Skeletal muscle satellite cell (primary cell): ENCODE measurements at regions not wholly inside any gene's neighbourhood (a gene's known extent, or its start where the extent isn't known, plus 50 kb on each side); places are given as distances from the start of the nearest gene placed in this dataset.

Experiments used
- H3K27me3 ChIP-seq: 2 replicates; pipeline ENCODE4 v1.7.0; 2013; ENCODE audit warnings: low read length; ENCODE audit not compliant: control insufficient read depth, insufficient read depth
- H3K36me3 ChIP-seq: 2 replicates; pipeline ENCODE4 v1.7.0; 2013; ENCODE audit warnings: mild to moderate bottlenecking, control low read depth, low read length; ENCODE audit not compliant: insufficient read depth
- H3K4me1 ChIP-seq: 2 replicates; pipeline ENCODE4 v1.7.0; 2013; ENCODE audit warnings: low read length; ENCODE audit not compliant: control insufficient read depth, insufficient read depth
- H3K4me2 ChIP-seq: 2 replicates; pipeline ENCODE4 v1.7.0; 2013; ENCODE audit warnings: mild to moderate bottlenecking, low read length
- H3K4me3 ChIP-seq: 2 replicates; pipeline ENCODE4 v1.7.0; 2013; ENCODE audit warnings: low read length
- H3K9ac ChIP-seq: 2 replicates; pipeline ENCODE4 v1.7.0; 2013; ENCODE audit warnings: mild to moderate bottlenecking, low read depth, low read length, moderate library complexity
- H3K9me3 ChIP-seq: replicated peaks from 2 replicates; pipeline ENCODE4 v1.7.0; 2013; ENCODE audit warnings: mild to moderate bottlenecking, control low read depth, low read length

DNA sequence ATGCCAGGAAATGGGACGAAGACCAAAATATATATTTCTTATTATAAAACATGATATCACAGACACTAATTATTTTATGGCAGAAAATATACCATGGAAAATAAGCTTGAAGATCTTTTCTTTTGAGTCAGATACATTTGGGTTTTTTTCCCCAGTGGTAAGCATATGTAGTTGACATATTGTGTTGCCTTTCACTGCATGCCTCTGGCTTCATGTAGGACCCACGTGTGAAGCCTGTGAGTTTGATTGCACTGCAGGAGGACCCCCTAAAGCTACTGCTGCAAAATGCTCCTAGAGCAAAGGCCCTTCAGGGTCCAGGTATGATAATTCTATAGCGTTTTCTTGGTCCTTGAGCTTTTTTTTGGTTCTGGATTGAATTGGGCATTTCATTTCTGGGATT is 190.7 kb upstream of the KIRREL3 start:
- Histone ChIP-seq H3K4me3 (no peak overlapping the region), H3K4me1 (no peaks in the 10 kb centered on the region), H3K4me2 (no peak overlapping the region), H3K36me3 (no peaks in the 10 kb centered on the region), H3K9me3 (no peaks in the 10 kb centered on the region), H3K27me3 (peaks cover 20% of the 10 kb centered on the region), H3K9ac (no peak overlapping the region)

DNA sequence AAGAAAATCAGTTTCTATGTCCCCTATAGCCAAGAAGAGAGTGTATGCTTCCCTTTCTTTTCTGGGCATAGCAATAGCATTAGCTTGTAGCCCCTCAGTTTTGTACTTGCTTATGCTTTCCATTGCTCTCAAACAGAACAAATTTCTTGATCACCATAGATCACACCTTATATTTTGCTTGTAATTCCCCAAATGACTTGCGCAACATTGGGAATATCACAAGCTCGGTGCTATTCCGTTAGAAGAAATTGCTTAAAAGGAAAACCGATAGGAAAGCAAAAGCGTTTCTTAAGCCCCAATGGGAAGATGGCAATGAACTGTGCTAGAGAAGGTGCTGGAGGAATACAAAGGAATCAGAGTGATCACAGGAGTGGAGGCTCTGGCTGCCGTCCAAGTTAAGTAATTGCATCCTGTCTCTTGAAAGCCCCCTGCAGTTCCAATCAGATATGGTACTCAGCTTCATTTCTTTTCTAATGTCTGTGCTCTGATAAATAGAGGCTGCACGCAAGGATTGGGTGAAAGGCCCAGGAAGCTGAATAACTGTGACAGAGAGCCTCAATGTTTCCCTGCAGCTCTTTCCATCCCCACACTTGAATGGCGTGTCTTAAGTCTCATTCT is 182.1 kb upstream of the KIRREL3 start:
- H3K9ac ChIP-seq, result no peak overlapping the region
- no peaks in the 10 kb centered on the region for H3K36me3 ChIP-seq
- H3K4me1 ChIP-seq, result no peaks in the 10 kb centered on the region

DNA sequence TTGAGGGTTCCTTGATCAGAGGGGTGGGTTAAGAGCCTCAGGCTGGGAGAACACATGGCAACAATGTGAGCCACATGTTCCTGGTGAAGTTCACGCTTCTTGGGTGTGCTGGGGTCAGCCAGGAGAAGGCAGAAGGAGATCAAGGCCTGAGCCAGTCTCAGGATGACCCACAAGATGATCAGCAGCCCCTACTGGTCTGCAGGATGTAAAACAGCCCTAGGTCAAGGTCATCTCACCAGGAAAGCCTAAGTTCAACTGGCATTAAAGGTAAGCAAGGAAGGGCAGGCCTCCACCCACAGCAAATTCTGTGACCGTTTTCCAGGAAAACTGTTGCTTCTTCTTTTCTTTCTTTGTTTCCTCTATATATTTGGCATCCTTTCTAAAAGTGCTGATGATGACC is 156.7 kb upstream of the KIRREL3 start:
- Histone ChIP-seq H3K4me3 (no peak overlapping the region), H3K9ac (no peak overlapping the region), H3K36me3 (no peaks in the 10 kb centered on the region), H3K4me1 (no peaks in the 10 kb centered on the region), H3K4me2 (no peak overlapping the region), H3K27me3 (peaks cover 34% of the 10 kb centered on the region), H3K9me3 (no peaks in the 10 kb centered on the region)

More for the DNA sequence above, 182.1 kb upstream of the KIRREL3 start:
- peaks cover 24% of the 10 kb centered on the region for H3K27me3 ChIP-seq
- H3K4me3 ChIP-seq, result no peak overlapping the region
- no peak overlapping the region for H3K4me2 ChIP-seq
- no peaks in the 10 kb centered on the region for H3K9me3 ChIP-seq

DNA sequence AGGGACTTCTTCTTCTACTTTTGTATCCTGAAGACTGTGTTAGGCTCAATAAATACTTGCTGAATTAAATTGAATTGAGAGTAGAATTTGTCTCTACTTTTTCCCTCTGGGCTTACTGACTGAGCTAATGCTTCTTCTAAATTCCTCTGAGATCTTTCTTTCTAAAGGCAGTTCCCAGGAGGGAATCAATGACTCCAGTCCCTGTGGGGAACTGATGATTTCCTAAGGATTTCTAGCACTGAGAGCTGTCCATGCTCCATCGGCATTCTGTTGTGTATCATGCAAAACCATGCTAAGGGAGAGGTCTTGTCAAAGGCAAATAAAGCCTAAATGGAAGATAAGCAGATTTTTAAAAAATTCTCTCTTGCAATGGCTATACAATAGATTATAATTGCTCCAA is 148.8 kb upstream of the KIRREL3 start:
- Histone ChIP-seq H3K4me3 (no peak overlapping the region), H3K4me1 (no peaks in the 10 kb centered on the region), H3K9ac (no peak overlapping the region), H3K4me2 (no peak overlapping the region), H3K9me3 (no peaks in the 10 kb centered on the region), H3K27me3 (peaks cover 40% of the 10 kb centered on the region), H3K36me3 (no peaks in the 10 kb centered on the region)

DNA sequence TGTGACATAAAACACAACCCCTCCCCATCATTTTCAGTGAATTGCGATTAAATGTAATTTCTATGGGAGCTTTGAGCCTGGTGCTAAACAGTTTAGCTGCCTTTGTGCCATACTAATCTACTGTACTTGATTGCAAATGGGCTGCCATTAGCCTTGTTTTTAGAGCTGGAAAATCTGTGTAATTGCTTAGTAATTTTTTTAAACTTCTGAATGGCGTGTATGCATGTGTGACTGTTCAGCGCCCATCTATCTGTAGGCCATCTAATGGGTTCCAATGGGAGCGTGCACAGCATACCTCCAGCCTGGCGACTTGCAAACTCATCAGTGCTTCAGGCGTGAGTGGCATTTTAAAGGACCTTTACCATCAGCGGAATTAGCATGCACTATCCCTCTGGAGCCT is 142.7 kb upstream of the KIRREL3 start:
- Histone ChIP-seq H3K4me3 (no peak overlapping the region), H3K36me3 (no peaks in the 10 kb centered on the region), H3K4me1 (no peaks in the 10 kb centered on the region), H3K9me3 (no peaks in the 10 kb centered on the region), H3K4me2 (no peak overlapping the region), H3K27me3 (peaks cover 50% of the 10 kb centered on the region), H3K9ac (no peak overlapping the region)

DNA sequence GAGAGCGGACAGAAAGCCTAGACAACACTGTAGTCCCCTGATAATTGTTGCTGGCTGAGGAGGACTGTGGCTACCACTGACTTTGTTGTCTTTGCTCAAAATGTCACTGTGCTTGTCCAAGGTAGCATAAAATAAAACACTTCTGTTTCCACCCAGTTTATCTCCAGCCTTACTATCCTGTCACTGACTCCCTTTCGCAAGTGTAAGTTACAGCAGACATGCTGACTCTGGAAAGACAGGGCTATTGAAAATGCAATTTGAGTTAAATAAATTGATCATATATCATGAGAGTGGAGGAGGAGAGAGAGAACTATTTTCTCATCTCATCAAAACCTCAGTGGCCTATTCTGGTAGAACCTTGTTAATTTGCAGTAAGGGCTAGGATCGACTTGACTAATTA is 138.0 kb upstream of the KIRREL3 start:
- H3K27me3 ChIP-seq, result peaks cover 62% of the 10 kb centered on the region
- H3K9ac ChIP-seq, result no peak overlapping the region
- H3K36me3 ChIP-seq, result no peaks in the 10 kb centered on the region
- H3K9me3 ChIP-seq, result no peaks in the 10 kb centered on the region
- H3K4me3 ChIP-seq, result no peak overlapping the region
- no peaks in the 10 kb centered on the region for H3K4me1 ChIP-seq
- H3K4me2 ChIP-seq, result no peak overlapping the region

DNA sequence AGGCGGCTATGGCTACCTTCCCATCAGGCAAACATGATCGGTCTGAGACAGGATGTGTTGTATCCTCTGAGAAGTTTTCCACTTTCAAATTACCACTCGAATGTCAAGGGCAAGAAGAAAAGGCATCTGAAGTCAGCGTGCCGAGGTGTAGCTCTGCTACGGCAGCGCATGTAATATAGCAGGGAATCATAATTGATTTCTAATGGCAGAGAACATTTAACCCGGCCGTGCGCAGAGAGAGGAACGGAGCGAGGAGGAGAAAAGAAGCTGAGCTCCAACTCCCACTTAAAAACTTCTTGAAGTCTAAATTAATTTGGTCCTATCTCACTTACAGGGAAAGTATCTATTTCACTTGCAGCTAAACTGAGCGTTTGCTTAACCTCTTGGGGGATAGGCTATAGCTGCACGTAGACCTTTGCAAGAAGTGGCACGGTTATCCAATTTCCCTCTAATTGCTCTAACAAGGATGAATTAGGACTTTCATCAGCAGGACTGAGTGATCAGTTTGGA is 137.3 kb upstream of the KIRREL3 start:
- H3K9me3 ChIP-seq, result no peaks in the 10 kb centered on the region
- H3K4me3 ChIP-seq, result no peak overlapping the region
- H3K4me2 ChIP-seq, result no peak overlapping the region
- H3K36me3 ChIP-seq, result no peaks in the 10 kb centered on the region
- H3K9ac ChIP-seq, result no peak overlapping the region
- H3K27me3 ChIP-seq, result peaks cover 62% of the 10 kb centered on the region
- H3K4me1 ChIP-seq, result peaks cover 4% of the 10 kb centered on the region

DNA sequence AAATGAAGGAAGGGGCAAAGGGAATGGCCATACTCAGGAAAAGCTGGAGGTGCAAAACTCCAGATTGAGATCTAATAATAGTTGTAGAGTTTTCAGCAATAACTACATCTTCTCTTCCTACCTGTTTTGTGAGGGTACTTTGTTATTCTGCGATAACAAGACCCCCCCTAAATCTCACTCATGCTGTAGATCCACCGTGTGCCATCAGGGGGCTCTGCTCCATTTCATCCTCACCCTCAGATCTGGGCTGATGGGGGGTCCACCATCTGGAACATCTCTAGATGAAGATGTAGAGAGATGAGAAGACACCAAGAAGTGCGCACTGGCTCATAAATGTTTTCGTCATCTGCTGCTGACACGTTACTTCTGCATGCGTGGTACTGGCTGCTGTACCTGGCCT is 135.9 kb upstream of the KIRREL3 start:
- Histone ChIP-seq H3K9me3 (no peaks in the 10 kb centered on the region), H3K9ac (no peak overlapping the region), H3K4me1 (peaks cover 6% of the 10 kb centered on the region)

DNA sequence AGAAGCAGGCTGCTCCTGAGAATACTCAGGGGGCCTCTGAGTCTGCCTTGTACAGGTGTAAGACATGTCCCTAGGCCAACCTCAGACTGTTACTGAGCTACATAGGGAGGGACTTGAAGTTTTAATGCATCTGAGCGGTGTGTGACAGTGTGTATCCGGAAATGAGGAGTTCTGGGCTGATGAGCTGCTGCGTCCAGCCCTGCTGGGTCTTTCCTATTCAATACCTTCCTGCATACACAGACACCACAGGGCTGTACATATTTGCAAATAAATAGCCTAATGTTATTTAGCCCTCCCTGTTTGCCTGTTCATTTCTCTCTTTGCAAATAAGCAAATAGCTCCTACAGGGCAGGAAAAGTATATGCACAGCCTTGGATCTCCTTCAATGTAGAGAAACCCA is 134.7 kb upstream of the KIRREL3 start:
- peaks cover 6% of the 10 kb centered on the region for H3K4me1 ChIP-seq

More for the DNA sequence above, 135.9 kb upstream of the KIRREL3 start:
- Histone ChIP-seq H3K27me3 (peaks cover 57% of the 10 kb centered on the region), H3K4me3 (no peak overlapping the region), H3K36me3 (no peaks in the 10 kb centered on the region), H3K4me2 (no peak overlapping the region)

DNA sequence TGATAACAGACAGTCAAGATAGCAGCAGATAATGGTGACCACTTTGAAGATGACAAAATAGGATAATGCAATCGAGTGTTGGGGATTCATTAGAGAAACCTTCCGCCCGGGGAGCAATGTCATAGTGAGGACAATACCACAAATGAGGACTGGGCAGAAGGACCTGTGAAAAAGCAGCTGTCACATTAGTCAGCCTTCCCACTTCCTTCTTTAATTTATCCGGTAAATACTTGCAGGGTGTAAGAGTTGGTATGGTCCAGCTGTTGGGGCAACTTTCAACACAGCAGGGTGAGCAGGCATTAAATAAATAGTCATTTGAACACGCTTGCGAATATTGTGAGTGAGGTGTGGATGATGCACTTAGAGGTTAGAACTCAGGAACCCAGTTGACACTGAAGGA is 132.5 kb upstream of the KIRREL3 start:
- no peaks in the 10 kb centered on the region for H3K36me3 ChIP-seq

More for the DNA sequence above, 134.7 kb upstream of the KIRREL3 start:
- H3K9ac ChIP-seq, result no peak overlapping the region
- no peak overlapping the region for H3K4me2 ChIP-seq
- peaks cover 45% of the 10 kb centered on the region for H3K27me3 ChIP-seq
- no peaks in the 10 kb centered on the region for H3K36me3 ChIP-seq
- no peaks in the 10 kb centered on the region for H3K9me3 ChIP-seq
- H3K4me3 ChIP-seq, result no peak overlapping the region

DNA sequence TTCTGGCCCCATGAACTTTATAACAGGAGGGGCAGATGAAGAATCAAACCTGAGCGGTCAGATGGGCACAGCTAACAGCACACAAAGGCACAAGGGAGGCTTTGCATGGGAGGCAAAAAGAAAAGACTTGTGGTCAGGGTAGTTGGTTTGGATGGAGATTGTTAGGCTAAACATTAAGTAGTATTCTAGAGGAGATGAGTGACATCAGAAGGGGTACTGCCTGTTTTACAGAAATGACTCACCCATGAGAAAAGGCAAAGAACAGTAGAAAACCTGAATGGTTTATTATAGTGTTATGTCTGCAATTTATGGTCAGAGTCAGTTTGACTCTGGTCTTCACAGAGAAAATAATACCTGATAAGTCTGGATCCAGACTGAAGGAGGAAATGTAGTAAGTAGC is 129.8 kb upstream of the KIRREL3 start:
- no peaks in the 10 kb centered on the region for H3K9me3 ChIP-seq
- H3K27me3 ChIP-seq, result peaks cover 4% of the 10 kb centered on the region
- H3K4me1 ChIP-seq, result peaks cover 6% of the 10 kb centered on the region
- H3K4me2 ChIP-seq, result no peak overlapping the region
- no peak overlapping the region for H3K9ac ChIP-seq
- no peaks in the 10 kb centered on the region for H3K36me3 ChIP-seq
- H3K4me3 ChIP-seq, result no peak overlapping the region

More for the DNA sequence above, 132.5 kb upstream of the KIRREL3 start:
- no peak overlapping the region for H3K4me3 ChIP-seq
- H3K9me3 ChIP-seq, result no peaks in the 10 kb centered on the region
- H3K9ac ChIP-seq, result no peak overlapping the region
- H3K4me2 ChIP-seq, result no peak overlapping the region
- H3K4me1 ChIP-seq, result peaks cover 6% of the 10 kb centered on the region
- peaks cover 27% of the 10 kb centered on the region for H3K27me3 ChIP-seq

DNA sequence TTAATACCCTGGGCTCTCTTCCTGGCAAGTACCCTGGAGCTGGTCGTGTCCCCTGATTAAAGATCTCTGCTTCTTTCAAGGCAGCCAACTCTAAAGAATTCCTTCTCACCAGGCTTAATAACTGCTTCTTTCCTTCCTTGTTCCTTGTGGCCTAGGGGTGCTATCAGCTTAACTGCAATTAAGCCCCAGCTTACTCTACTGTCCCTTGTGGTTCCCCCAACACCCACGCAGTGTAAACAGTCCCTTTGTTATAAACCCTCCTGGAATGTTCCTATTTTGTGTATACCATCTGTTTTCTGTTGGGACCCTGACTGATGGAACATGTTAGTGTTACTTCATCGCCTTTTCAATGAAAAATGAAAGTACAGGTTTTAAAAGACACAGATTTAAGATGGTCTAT is 126.4 kb upstream of the KIRREL3 start:
- Histone ChIP-seq H3K4me1 (no peaks in the 10 kb centered on the region), H3K36me3 (no peaks in the 10 kb centered on the region)

More for the DNA sequence above, 126.4 kb upstream of the KIRREL3 start:
- Histone ChIP-seq H3K4me3 (no peak overlapping the region), H3K4me2 (no peak overlapping the region), H3K9ac (no peak overlapping the region), H3K27me3 (peaks cover 8% of the 10 kb centered on the region), H3K9me3 (no peaks in the 10 kb centered on the region)
